ENCODE measurements at regions not wholly inside any gene's neighbourhood (a gene's known extent, or its start where the extent isn't known, plus 50 kb on each side); places are given as distances from the start of the nearest gene placed in this dataset.

- H3K4me3 Mint-ChIP-seq = no peak overlapping the region
- TF ChIP-seq CTCF (IDR thresholded peaks at IDR 0.05; ENCODE audit: unreplicated experiment) = no peak
- H3K4me1 Mint-ChIP-seq = no peaks in the 10 kb centered on the region
- no peak overlapping the region for H3K27ac Mint-ChIP-seq
- no peak for DNase-seq (ENCODE audit: low spot score in 2 of 2, unreplicated experiment in 2 of 2)
- H3K9me3 Mint-ChIP-seq = peaks cover 7% of the 10 kb centered on the region
- H3K27me3 Mint-ChIP-seq (ENCODE audit: low read depth) = peaks cover 19% of the 10 kb centered on the region
- no peaks in the 10 kb centered on the region for H3K36me3 Mint-ChIP-seq
Measured at GRCh38 chr2:238743243-238744065, 104.4 kb upstream of the TWIST2 start.

GRCh38 chr2:238744951-238745350 is 102.9 kb upstream of the TWIST2 start:
- Mint-ChIP-seq H3K27me3 (ENCODE audit: low read depth) (peaks cover 16% of the 10 kb centered on the region), H3K4me3 (no peak overlapping the region), H3K4me1 (no peaks in the 10 kb centered on the region), H3K9me3 (peaks cover 17% of the 10 kb centered on the region), H3K27ac (no peak overlapping the region), H3K36me3 (no peaks in the 10 kb centered on the region)
- TF ChIP-seq CTCF (IDR thresholded peaks at IDR 0.05; ENCODE audit: unreplicated experiment) = no peak
- DNase-seq (ENCODE audit: low spot score in 2 of 2, unreplicated experiment in 2 of 2) = no peak

GRCh38 chr2:238745997-238746396 is 101.9 kb upstream of the TWIST2 start:
- peaks cover 14% of the 10 kb centered on the region for H3K27me3 Mint-ChIP-seq (ENCODE audit: low read depth)
- no peak overlapping the region for H3K27ac Mint-ChIP-seq
- H3K4me3 Mint-ChIP-seq = no peak overlapping the region
- H3K9me3 Mint-ChIP-seq = peaks cover 26% of the 10 kb centered on the region
- DNase-seq (ENCODE audit: low spot score in 2 of 2, unreplicated experiment in 2 of 2) = no peak
- H3K4me1 Mint-ChIP-seq = no peaks in the 10 kb centered on the region
- TF ChIP-seq CTCF (IDR thresholded peaks at IDR 0.05; ENCODE audit: unreplicated experiment) = no peak
- no peaks in the 10 kb centered on the region for H3K36me3 Mint-ChIP-seq

GRCh38 chr2:238747114-238747513 is 100.8 kb upstream of the TWIST2 start:
- Mint-ChIP-seq H3K9me3 (peaks cover 29% of the 10 kb centered on the region), H3K27ac (no peak overlapping the region), H3K4me3 (no peak overlapping the region), H3K27me3 (ENCODE audit: low read depth) (peaks cover 15% of the 10 kb centered on the region), H3K36me3 (no peaks in the 10 kb centered on the region), H3K4me1 (no peaks in the 10 kb centered on the region)
- no peak for TF ChIP-seq CTCF (IDR thresholded peaks at IDR 0.05; ENCODE audit: unreplicated experiment)
- DNase-seq (ENCODE audit: low spot score in 2 of 2, unreplicated experiment in 2 of 2) = no peak

GRCh38 chr2:238747557-238747956 is 100.3 kb upstream of the TWIST2 start:
- no peaks in the 10 kb centered on the region for H3K36me3 Mint-ChIP-seq
- H3K4me3 Mint-ChIP-seq = no peak overlapping the region
- H3K9me3 Mint-ChIP-seq = peaks cover 29% of the 10 kb centered on the region
- H3K4me1 Mint-ChIP-seq = no peaks in the 10 kb centered on the region
- DNase-seq (ENCODE audit: low spot score in 2 of 2, unreplicated experiment in 2 of 2) = no peak
- peaks cover 15% of the 10 kb centered on the region for H3K27me3 Mint-ChIP-seq (ENCODE audit: low read depth)
- no peak overlapping the region for H3K27ac Mint-ChIP-seq
- no peak for TF ChIP-seq CTCF (IDR thresholded peaks at IDR 0.05; ENCODE audit: unreplicated experiment)
